Uterus (tissue), 3 donors: ENCODE measurements at regions not wholly inside any gene's neighbourhood (a gene's known extent, or its start where the extent isn't known, plus 50 kb on each side); places are given as distances from the start of the nearest gene placed in this dataset.

Experiments
- DNase-seq, 2 donors: peaks; one replicate each; pipeline ENCODE4 v3.0.0-alpha.2; 2019 to 2020
- H3K27ac ChIP-seq, 2 donors: fragments of 200-600 bp; sonication (generic); 1 replicate in 1 of 2; 2 replicates in 1 of 2; pipeline ENCODE4 v1.5.1; 2016 to 2018
- H3K27me3 ChIP-seq, 2 donors: fragments of 200-600 bp; sonication (generic); one replicate each; pipeline ENCODE4 v1.5.1; 2018 to 2019; ENCODE audit warnings: control low read depth in 1 of 2
- H3K36me3 ChIP-seq, 2 donors: fragments of 200-600 bp; sonication (generic); one replicate each; pipeline ENCODE4 v1.5.1; 2019; ENCODE audit warnings: control low read depth in 1 of 2
- H3K4me1 ChIP-seq, 2 donors: fragments of 200-600 bp; sonication (generic); one replicate each; pipeline ENCODE4 v1.5.1; 2018 to 2019; ENCODE audit warnings: control low read depth in 1 of 2
- H3K4me3 ChIP-seq, 2 donors: fragments of 200-600 bp; sonication (generic); 1 replicate in 1 of 2; 2 replicates in 1 of 2; pipeline ENCODE4 v1.5.1; 2018 to 2019; ENCODE audit warnings: mild to moderate bottlenecking in 1 of 2
- H3K9me3 ChIP-seq, 2 donors: fragments of 200-600 bp; sonication (generic); one replicate each; pipeline ENCODE4 v1.5.1; 2019; ENCODE audit warnings: control low read depth in 1 of 2
- POLR2A ChIP-seq, 2 donors: fragments of 450-650 bp; IDR thresholded peaks; one replicate each; pipeline ENCODE4 v1.6.1; 2016; ENCODE audit warnings: antibody characterized with exemption in 2 of 2, mild to moderate bottlenecking in 1 of 2, moderate library complexity in 1 of 2
- intact Hi-C: fragments of 100-400 bp; cut with DNase I; formaldehyde crosslinking; loops from one replicate; pipeline ENCODE4 v1.15.1; 2023; ENCODE audit warnings: low total_unique reads
- TF ChIP-seq, protein P1 (sequence below), 4 experiments: fragments of 200-600 bp in 2 of 4; fragments of 450-650 bp in 2 of 4; sonication (generic) in 2 of 4; IDR thresholded peaks; one replicate each; pipeline ENCODE4 v1.5.1; 2016 to 2019; ENCODE audit warnings: antibody characterized with exemption in 4 of 4, mild to moderate bottlenecking in 2 of 4, moderate library complexity in 1 of 4
- donor health status: DM: yes; HTN: yes; CAD: no.

- no peaks in the 10 kb centered on the region for H3K9me3 ChIP-seq
- no peak overlapping the region for H3K4me3 ChIP-seq
- no peak for DNase-seq
- no peaks in the 10 kb centered on the region for H3K4me1 ChIP-seq
- no peak for TF ChIP-seq POLR2A (IDR thresholded peaks at IDR 0.05)
- TF ChIP-seq, protein P1, sequence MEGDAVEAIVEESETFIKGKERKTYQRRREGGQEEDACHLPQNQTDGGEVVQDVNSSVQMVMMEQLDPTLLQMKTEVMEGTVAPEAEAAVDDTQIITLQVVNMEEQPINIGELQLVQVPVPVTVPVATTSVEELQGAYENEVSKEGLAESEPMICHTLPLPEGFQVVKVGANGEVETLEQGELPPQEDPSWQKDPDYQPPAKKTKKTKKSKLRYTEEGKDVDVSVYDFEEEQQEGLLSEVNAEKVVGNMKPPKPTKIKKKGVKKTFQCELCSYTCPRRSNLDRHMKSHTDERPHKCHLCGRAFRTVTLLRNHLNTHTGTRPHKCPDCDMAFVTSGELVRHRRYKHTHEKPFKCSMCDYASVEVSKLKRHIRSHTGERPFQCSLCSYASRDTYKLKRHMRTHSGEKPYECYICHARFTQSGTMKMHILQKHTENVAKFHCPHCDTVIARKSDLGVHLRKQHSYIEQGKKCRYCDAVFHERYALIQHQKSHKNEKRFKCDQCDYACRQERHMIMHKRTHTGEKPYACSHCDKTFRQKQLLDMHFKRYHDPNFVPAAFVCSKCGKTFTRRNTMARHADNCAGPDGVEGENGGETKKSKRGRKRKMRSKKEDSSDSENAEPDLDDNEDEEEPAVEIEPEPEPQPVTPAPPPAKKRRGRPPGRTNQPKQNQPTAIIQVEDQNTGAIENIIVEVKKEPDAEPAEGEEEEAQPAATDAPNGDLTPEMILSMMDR (IDR thresholded peaks at IDR 0.05): no peak
- H3K27ac ChIP-seq: no peak overlapping the region
- no peaks in the 10 kb centered on the region for H3K27me3 ChIP-seq
- no peaks in the 10 kb centered on the region for H3K36me3 ChIP-seq
- intact Hi-C loops: no loop called here
Observed at GRCh38 chr2:187996630-187997029, 295.0 kb upstream of the GULP1 start.

GRCh38 chr2:188000189-188000588, 291.5 kb upstream of the GULP1 start:
- H3K4me1 ChIP-seq: no peaks in the 10 kb centered on the region
- intact Hi-C loops: no loop called here
- no peak overlapping the region for H3K4me3 ChIP-seq
- no peak overlapping the region for H3K27ac ChIP-seq
- no peak for DNase-seq
- TF ChIP-seq, protein P1 (IDR thresholded peaks at IDR 0.05): no peak
- no peak for TF ChIP-seq POLR2A (IDR thresholded peaks at IDR 0.05)
- no peaks in the 10 kb centered on the region for H3K9me3 ChIP-seq
- H3K27me3 ChIP-seq: no peaks in the 10 kb centered on the region
- no peaks in the 10 kb centered on the region for H3K36me3 ChIP-seq

GRCh38 chr2:188003800-188004199, 287.9 kb upstream of the GULP1 start:
- H3K9me3 ChIP-seq: no peaks in the 10 kb centered on the region
- intact Hi-C loops: no loop called here
- no peak for DNase-seq
- no peak overlapping the region for H3K4me3 ChIP-seq
- TF ChIP-seq, protein P1 (IDR thresholded peaks at IDR 0.05): no peak
- TF ChIP-seq POLR2A (IDR thresholded peaks at IDR 0.05): no peak
- H3K36me3 ChIP-seq: no peaks in the 10 kb centered on the region
- H3K27ac ChIP-seq: no peak overlapping the region
- no peaks in the 10 kb centered on the region for H3K4me1 ChIP-seq
- H3K27me3 ChIP-seq: no peaks in the 10 kb centered on the region

- H3K36me3 ChIP-seq: no peaks in the 10 kb centered on the region
- no peaks in the 10 kb centered on the region for H3K9me3 ChIP-seq
- no peaks in the 10 kb centered on the region for H3K4me1 ChIP-seq
- intact Hi-C loops: no loop called here
- H3K27me3 ChIP-seq: no peaks in the 10 kb centered on the region
- TF ChIP-seq, protein P1 (IDR thresholded peaks at IDR 0.05): no peak
- TF ChIP-seq POLR2A (IDR thresholded peaks at IDR 0.05): no peak
- H3K27ac ChIP-seq: no peak overlapping the region
- DNase-seq: no peak
- no peak overlapping the region for H3K4me3 ChIP-seq
Observed at GRCh38 chr2:188013767-188014166, 277.9 kb upstream of the GULP1 start.

- no peaks in the 10 kb centered on the region for H3K36me3 ChIP-seq
- H3K4me1 ChIP-seq: no peaks in the 10 kb centered on the region
- no peaks in the 10 kb centered on the region for H3K27me3 ChIP-seq
- H3K9me3 ChIP-seq: no peaks in the 10 kb centered on the region
- TF ChIP-seq POLR2A (IDR thresholded peaks at IDR 0.05): no peak
- TF ChIP-seq, protein P1 (IDR thresholded peaks at IDR 0.05): no peak
- no peak for DNase-seq
- H3K27ac ChIP-seq: no peak overlapping the region
- intact Hi-C loops: no loop called here
- H3K4me3 ChIP-seq: no peak overlapping the region
Observed at GRCh38 chr2:188016917-188017316, 274.8 kb upstream of the GULP1 start.
